Thyroid gland (tissue), 4 donors: ENCODE measurements at regions not wholly inside any gene's neighbourhood (a gene's known extent, or its start where the extent isn't known, plus 50 kb on each side); places are given as distances from the start of the nearest gene placed in this dataset.

Source experiments
- DNase-seq, 2 donors: peaks; one replicate each; pipeline ENCODE4 v3.0.0-alpha.2; 2019
- H3K27ac ChIP-seq, 3 donors: fragments of 200-600 bp; sonication (generic); 1 replicate in 2 of 3; 2 replicates in 1 of 3; pipeline ENCODE4 v1.5.1; 2016 to 2019; ENCODE audit warnings: mild to moderate bottlenecking in 1 of 3, moderate library complexity in 1 of 3
- H3K27me3 ChIP-seq: fragments of 200-600 bp; sonication (generic); one replicate; pipeline ENCODE4 v1.5.1; 2019
- H3K36me3 ChIP-seq, 2 donors: fragments of 200-600 bp; sonication (generic); one replicate each; pipeline ENCODE4 v1.5.1; 2016 to 2019
- H3K4me1 ChIP-seq, 2 donors: fragments of 200-600 bp; sonication (generic); one replicate each; pipeline ENCODE4 v1.5.1; 2017 to 2019
- H3K4me3 ChIP-seq, 3 donors: fragments of 200-600 bp; sonication (generic); replicated peaks in 1 of 3; 1 replicate in 2 of 3; 2 replicates in 1 of 3; pipeline ENCODE4 v1.5.1; 2016; ENCODE audit warnings: mild to moderate bottlenecking in 1 of 3
- H3K9me3 ChIP-seq: fragments of 200-600 bp; sonication (generic); one replicate; pipeline ENCODE4 v1.5.1; 2017
- CTCF ChIP-seq, 6 experiments: fragments of 200-600 bp in 3 of 6; fragments of 450-650 bp in 3 of 6; sonication (generic) in 3 of 6; IDR thresholded peaks; one replicate each; pipeline ENCODE4 v1.5.1; 2016 to 2019; ENCODE audit warnings: antibody characterized with exemption in 6 of 6, mild to moderate bottlenecking in 2 of 6, inconsistent platforms in 1 of 6, moderate library complexity in 1 of 6
- POLR2A ChIP-seq, 2 donors: fragments of 450-650 bp; IDR thresholded peaks; one replicate each; pipeline ENCODE4 v1.6.1; 2017; ENCODE audit warnings: antibody characterized with exemption in 2 of 2, mild to moderate bottlenecking in 2 of 2, moderate library complexity in 1 of 2
- WGBS, 2 donors: methylation state at CpG; one replicate each; pipeline ENCODE4 v1.1.5; 2017; 5-methylcytosine and 5-hydroxymethylcytosine counted together
- intact Hi-C: fragments of 100-400 bp; cut with DNase I; formaldehyde crosslinking; loops from one replicate; pipeline ENCODE4 v1.15.1; 2023

DNA sequence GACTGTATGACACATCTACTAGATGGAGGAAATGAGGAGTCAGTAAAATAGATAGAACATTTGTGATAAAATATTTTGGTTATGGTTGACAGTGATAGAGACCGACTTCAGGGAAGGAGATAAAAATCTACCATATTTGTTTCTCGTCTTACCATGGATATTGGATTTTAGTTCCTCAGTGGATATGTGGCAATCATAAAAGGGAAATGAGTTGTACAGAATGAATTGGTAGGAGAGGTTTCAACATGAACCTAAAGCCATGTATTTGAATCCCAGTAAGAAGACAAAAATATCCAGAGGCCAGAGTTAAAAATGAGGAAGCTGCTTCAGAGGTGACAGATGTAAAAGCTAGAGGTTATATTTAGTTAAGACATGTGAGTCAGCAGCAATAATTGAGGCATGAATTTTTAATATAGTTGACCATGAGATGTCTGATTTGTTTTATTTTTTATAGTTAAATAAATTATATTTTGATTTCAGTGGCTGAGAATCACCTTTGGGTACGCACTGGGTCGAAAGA is 480.4 kb upstream of the TUSC1 start:
- no peak overlapping the region for H3K4me3 ChIP-seq

GRCh38 chr9:26157411-26157810 is 479.2 kb upstream of the TUSC1 start:
- intact Hi-C loops, result no loop called here
- Histone ChIP-seq H3K36me3 (no peaks in the 10 kb centered on the region), H3K27me3 (no peaks in the 10 kb centered on the region), H3K4me1 (peaks cover 0 to 4% of the 10 kb centered on the region in 2 donors), H3K4me3 (no peak overlapping the region), H3K27ac (no peak overlapping the region), H3K9me3 (no peaks in the 10 kb centered on the region)
- no peak for TF ChIP-seq CTCF (IDR thresholded peaks at IDR 0.05)
- no peak for TF ChIP-seq POLR2A (IDR thresholded peaks at IDR 0.05)
- 91 to 92% methylated on average over 5 of the region's 5 CpGs for WGBS, 2 donors
- no peak for DNase-seq

More for the DNA sequence above, 480.4 kb upstream of the TUSC1 start:
- H3K27me3 ChIP-seq, result no peaks in the 10 kb centered on the region
- intact Hi-C loops, result no loop called here
- no peak for DNase-seq
- no peak overlapping the region for H3K27ac ChIP-seq
- no peaks in the 10 kb centered on the region for H3K9me3 ChIP-seq
- H3K4me1 ChIP-seq, result peaks cover 0 to 4% of the 10 kb centered on the region in 2 donors
- no peaks in the 10 kb centered on the region for H3K36me3 ChIP-seq
- WGBS, 2 donors, result 94 to 96% methylated on average over 4 of the region's 4 CpGs
- TF ChIP-seq POLR2A (IDR thresholded peaks at IDR 0.05) (no peak), CTCF (IDR thresholded peaks at IDR 0.05) (no peak)

DNA sequence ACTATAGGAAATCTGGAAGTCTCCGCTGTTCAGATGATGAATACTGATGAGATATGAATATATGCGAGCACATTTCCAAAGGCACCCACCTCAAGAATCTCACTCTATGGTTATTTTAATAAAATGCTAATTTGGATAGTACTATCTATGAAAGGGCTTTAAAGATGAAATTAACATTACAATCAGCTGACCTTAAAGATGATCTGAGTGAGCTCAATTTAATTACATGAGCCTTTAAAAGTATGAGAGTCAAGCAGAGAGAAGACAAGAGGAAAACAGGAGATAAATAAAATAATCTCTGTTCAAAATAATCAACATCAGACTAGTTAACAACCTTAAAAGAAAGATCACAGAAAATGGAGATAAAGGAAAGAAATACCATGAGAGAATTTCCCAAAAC is 474.1 kb upstream of the TUSC1 start:
- no peak overlapping the region for H3K27ac ChIP-seq
- H3K4me3 ChIP-seq, result no peak overlapping the region
- no peaks in the 10 kb centered on the region for H3K9me3 ChIP-seq
- H3K27me3 ChIP-seq, result no peaks in the 10 kb centered on the region
- TF ChIP-seq POLR2A (IDR thresholded peaks at IDR 0.05), result no peak
- TF ChIP-seq CTCF (IDR thresholded peaks at IDR 0.05), result no peak
- no peak for DNase-seq
- H3K4me1 ChIP-seq, result no peaks in the 10 kb centered on the region
- intact Hi-C loops, result no loop called here
- no peaks in the 10 kb centered on the region for H3K36me3 ChIP-seq
- 95 to 98% methylated on average over 2 of the region's 2 CpGs for WGBS, 2 donors

- intact Hi-C loops, result no loop called here
- 88 to 94% methylated on average over 2 of the region's 2 CpGs for WGBS, 2 donors
- TF ChIP-seq POLR2A (IDR thresholded peaks at IDR 0.05), result no peak
- no peak for TF ChIP-seq CTCF (IDR thresholded peaks at IDR 0.05)
These were observed 469.9 kb upstream of the TUSC1 start for GRCh38 chr9:26148128-26148527.

DNA sequence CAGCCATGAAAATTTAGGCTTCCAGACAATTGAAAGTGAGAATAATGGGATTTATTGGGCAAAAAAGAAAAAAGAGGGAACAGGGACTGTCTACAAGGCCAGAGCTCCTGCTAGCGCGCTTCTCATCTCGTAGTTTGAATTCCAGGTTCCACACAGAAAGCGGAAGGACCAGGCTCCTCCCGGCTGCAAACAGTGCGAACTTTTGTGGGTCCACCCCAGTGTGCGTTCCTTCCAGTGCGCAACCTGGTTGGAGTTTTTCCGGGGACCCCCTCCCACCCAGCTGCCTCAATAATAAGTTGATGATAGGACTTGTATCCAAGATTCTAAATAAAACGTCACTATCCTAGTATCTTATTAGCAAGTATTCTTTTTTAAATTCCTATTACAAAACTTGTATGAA is 467.7 kb upstream of the TUSC1 start:
- TF ChIP-seq POLR2A (IDR thresholded peaks at IDR 0.05), result no peak
- no peak for TF ChIP-seq CTCF (IDR thresholded peaks at IDR 0.05)
- WGBS, 2 donors, result 96 to 97% methylated on average over 10 of the region's 10 CpGs
- DNase-seq, result no peak

More at GRCh38 chr9:26148128-26148527, 469.9 kb upstream of the TUSC1 start:
- no peaks in the 10 kb centered on the region for H3K36me3 ChIP-seq
- no peak overlapping the region for H3K27ac ChIP-seq
- no peaks in the 10 kb centered on the region for H3K4me1 ChIP-seq
- H3K4me3 ChIP-seq, result no peak overlapping the region
- DNase-seq, result no peak
- H3K27me3 ChIP-seq, result no peaks in the 10 kb centered on the region
- no peaks in the 10 kb centered on the region for H3K9me3 ChIP-seq

More for the DNA sequence above, 467.7 kb upstream of the TUSC1 start:
- no peaks in the 10 kb centered on the region for H3K4me1 ChIP-seq
- H3K4me3 ChIP-seq, result no peak overlapping the region
- intact Hi-C loops, result no loop called here
- no peaks in the 10 kb centered on the region for H3K27me3 ChIP-seq
- no peak overlapping the region for H3K27ac ChIP-seq
- H3K9me3 ChIP-seq, result no peaks in the 10 kb centered on the region
- no peaks in the 10 kb centered on the region for H3K36me3 ChIP-seq
